ENCODE measurements at regions not wholly inside any gene's neighbourhood (a gene's known extent, or its start where the extent isn't known, plus 50 kb on each side); places are given as distances from the start of the nearest gene placed in this dataset.
"Not testable (repeated sequence)": the region's sequence is repeated elsewhere in the genome, so short reads cannot be mapped to it uniquely, and the experiment has no call there.

DNA sequence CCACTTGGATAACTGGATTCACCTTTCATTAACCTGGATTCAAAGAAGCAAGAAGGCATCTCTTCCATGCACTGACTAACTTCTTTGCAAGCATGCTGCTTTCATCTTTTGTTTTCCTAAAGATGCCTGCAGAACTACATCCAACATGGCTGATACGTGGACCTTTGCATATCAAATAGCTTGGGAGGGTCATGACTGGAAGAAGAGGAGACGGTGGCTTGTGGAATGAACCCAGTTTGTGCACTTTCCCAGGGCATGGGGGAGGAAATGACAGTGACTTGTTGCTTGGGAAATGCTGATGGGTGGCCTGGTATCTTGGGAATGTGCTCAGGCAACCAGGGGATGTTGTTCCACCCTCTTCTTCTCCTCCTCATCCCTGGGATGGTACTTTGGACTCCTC is 133.4 kb downstream of the TRIM43 start:
- H2AK5ac ChIP-seq (ENCODE audit: low read depth, low read length), result not testable (repeated sequence)

DNA sequence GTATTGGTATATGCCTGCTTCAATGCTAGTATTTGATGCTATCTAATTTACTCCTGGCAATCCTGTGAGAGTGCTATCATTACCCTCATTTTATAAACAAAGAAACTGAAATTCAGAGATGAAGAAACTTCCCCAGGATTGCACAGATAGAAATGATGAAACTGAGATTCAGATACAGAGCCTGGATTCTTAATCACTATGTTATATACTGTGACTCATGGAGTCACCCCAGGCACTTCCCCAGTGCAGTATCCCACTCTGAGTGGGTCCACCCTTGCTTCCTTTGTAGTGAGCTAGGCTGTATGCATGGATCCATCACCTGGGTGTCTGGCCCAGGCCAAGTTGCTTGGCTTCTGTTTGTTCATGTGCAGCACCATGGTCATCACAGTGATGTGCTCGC is 133.9 kb downstream of the TRIM43 start:
- H3K4me1 ChIP-seq (ENCODE audit: control insufficient read depth in 2 of 2, insufficient read depth in 1 of 2, low read depth in 1 of 2, low read length in 2 of 2); H3K18ac ChIP-seq (ENCODE audit: low read length); H2BK12ac ChIP-seq (ENCODE audit: low read length); H2BK120ac ChIP-seq (ENCODE audit: low read depth, low read length); H4K8ac ChIP-seq (ENCODE audit: low read depth, low read length); DNase-seq (ENCODE audit: low spot score); H3K9me3 ChIP-seq (replicated peaks in 1 of 2; ENCODE audit: control insufficient read depth in 2 of 2, insufficient read depth in 1 of 2, low read depth in 1 of 2, low read length in 2 of 2); H2BK5ac ChIP-seq (ENCODE audit: low read length); H3K23ac ChIP-seq (ENCODE audit: low read depth, low read length, poor library complexity); H3K14ac ChIP-seq (ENCODE audit: low read length); H2BK15ac ChIP-seq (ENCODE audit: low read length); H3K27me3 ChIP-seq (ENCODE audit: control insufficient read depth in 3 of 3, insufficient read depth in 3 of 3, low read depth in 1 of 3, low read length in 3 of 3); H3K9ac ChIP-seq (ENCODE audit: low read depth, low read length, poor library complexity); H4K91ac ChIP-seq (ENCODE audit: low read depth, low read length, poor library complexity); H3K27ac ChIP-seq (replicated peaks; ENCODE audit: low read length); H3K79me1 ChIP-seq (ENCODE audit: low read depth, low read length); H3K4me3 ChIP-seq (ENCODE audit: low read length in 2 of 2); H3K4ac ChIP-seq (ENCODE audit: low read length); H2AK5ac ChIP-seq (ENCODE audit: low read depth, low read length); H3K4me2 ChIP-seq (ENCODE audit: insufficient read depth, low read length, poor library complexity, severe bottlenecking); H3K36me3 ChIP-seq (replicated peaks in 1 of 2; ENCODE audit: control insufficient read depth in 2 of 2, insufficient read depth in 2 of 2, low read length in 2 of 2); H2AFZ ChIP-seq (ENCODE audit: low read length): not testable (repeated sequence)
- WGBS, 2 donors (ENCODE audit: extremely low coverage in 2 of 2, insufficient read length in 2 of 2, insufficient replicate concordance in 1 of 2), result no CpG with 5 or more reads among the region's 1 CpG

More for the DNA sequence above, 133.4 kb downstream of the TRIM43 start:
- H3K23ac ChIP-seq (ENCODE audit: low read depth, low read length, poor library complexity); H3K18ac ChIP-seq (ENCODE audit: low read length); H3K27me3 ChIP-seq (ENCODE audit: control insufficient read depth in 3 of 3, insufficient read depth in 3 of 3, low read depth in 1 of 3, low read length in 3 of 3); H3K4me2 ChIP-seq (ENCODE audit: insufficient read depth, low read length, poor library complexity, severe bottlenecking); H3K79me1 ChIP-seq (ENCODE audit: low read depth, low read length); H3K36me3 ChIP-seq (replicated peaks in 1 of 2; ENCODE audit: control insufficient read depth in 2 of 2, insufficient read depth in 2 of 2, low read length in 2 of 2); H2AFZ ChIP-seq (ENCODE audit: low read length); H4K8ac ChIP-seq (ENCODE audit: low read depth, low read length); H3K4me3 ChIP-seq (ENCODE audit: low read length in 2 of 2); H3K27ac ChIP-seq (replicated peaks; ENCODE audit: low read length); H3K9me3 ChIP-seq (replicated peaks in 1 of 2; ENCODE audit: control insufficient read depth in 2 of 2, insufficient read depth in 1 of 2, low read depth in 1 of 2, low read length in 2 of 2); H2BK120ac ChIP-seq (ENCODE audit: low read depth, low read length); H2BK12ac ChIP-seq (ENCODE audit: low read length); H3K4ac ChIP-seq (ENCODE audit: low read length); DNase-seq (ENCODE audit: low spot score); H3K4me1 ChIP-seq (ENCODE audit: control insufficient read depth in 2 of 2, insufficient read depth in 1 of 2, low read depth in 1 of 2, low read length in 2 of 2); H3K14ac ChIP-seq (ENCODE audit: low read length); H4K91ac ChIP-seq (ENCODE audit: low read depth, low read length, poor library complexity); H3K9ac ChIP-seq (ENCODE audit: low read depth, low read length, poor library complexity); H2BK15ac ChIP-seq (ENCODE audit: low read length); H2BK5ac ChIP-seq (ENCODE audit: low read length): not testable (repeated sequence)
- no CpG with 5 or more reads among the region's 2 CpGs for WGBS, 2 donors (ENCODE audit: extremely low coverage in 2 of 2, insufficient read length in 2 of 2, insufficient replicate concordance in 1 of 2)

DNA sequence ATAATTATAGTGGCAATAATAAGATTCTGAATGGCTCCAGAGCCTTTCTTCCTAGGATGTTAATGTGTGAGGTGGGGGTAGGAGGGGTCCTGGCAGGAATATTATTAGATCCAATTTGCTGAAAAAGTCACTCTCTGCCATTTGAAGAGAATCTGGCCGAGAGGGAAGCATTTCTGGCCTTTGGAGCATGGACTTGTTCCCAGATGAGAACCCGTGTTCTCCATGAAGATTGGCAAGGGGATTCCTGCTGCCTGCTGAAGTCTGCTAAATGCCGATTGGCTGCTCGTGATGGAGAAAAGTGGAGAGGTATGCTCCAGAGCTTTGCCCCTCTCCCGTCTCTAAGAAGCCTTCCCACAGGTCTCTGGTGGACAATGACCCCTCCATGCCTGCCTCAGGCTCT is 135.6 kb downstream of the TRIM43 start:
- H3K79me1 ChIP-seq (ENCODE audit: low read depth, low read length); H3K23ac ChIP-seq (ENCODE audit: low read depth, low read length, poor library complexity); H3K9me3 ChIP-seq (replicated peaks in 1 of 2; ENCODE audit: control insufficient read depth in 2 of 2, insufficient read depth in 1 of 2, low read depth in 1 of 2, low read length in 2 of 2); H3K4me2 ChIP-seq (ENCODE audit: insufficient read depth, low read length, poor library complexity, severe bottlenecking); H2BK5ac ChIP-seq (ENCODE audit: low read length); DNase-seq (ENCODE audit: low spot score); H4K91ac ChIP-seq (ENCODE audit: low read depth, low read length, poor library complexity); H3K4me3 ChIP-seq (ENCODE audit: low read length in 2 of 2); H3K9ac ChIP-seq (ENCODE audit: low read depth, low read length, poor library complexity); H3K27ac ChIP-seq (replicated peaks; ENCODE audit: low read length); H2BK12ac ChIP-seq (ENCODE audit: low read length); H3K14ac ChIP-seq (ENCODE audit: low read length); H3K4ac ChIP-seq (ENCODE audit: low read length); H3K36me3 ChIP-seq (replicated peaks in 1 of 2; ENCODE audit: control insufficient read depth in 2 of 2, insufficient read depth in 2 of 2, low read length in 2 of 2); H2AFZ ChIP-seq (ENCODE audit: low read length); H2AK5ac ChIP-seq (ENCODE audit: low read depth, low read length); H2BK120ac ChIP-seq (ENCODE audit: low read depth, low read length); H3K27me3 ChIP-seq (ENCODE audit: control insufficient read depth in 3 of 3, insufficient read depth in 3 of 3, low read depth in 1 of 3, low read length in 3 of 3); H3K18ac ChIP-seq (ENCODE audit: low read length); H3K4me1 ChIP-seq (ENCODE audit: control insufficient read depth in 2 of 2, insufficient read depth in 1 of 2, low read depth in 1 of 2, low read length in 2 of 2); H4K8ac ChIP-seq (ENCODE audit: low read depth, low read length); H2BK15ac ChIP-seq (ENCODE audit: low read length): not testable (repeated sequence)
- WGBS, 2 donors (ENCODE audit: extremely low coverage in 2 of 2, insufficient read length in 2 of 2, insufficient replicate concordance in 1 of 2), result no CpG with 5 or more reads among the region's 5 CpGs

DNA sequence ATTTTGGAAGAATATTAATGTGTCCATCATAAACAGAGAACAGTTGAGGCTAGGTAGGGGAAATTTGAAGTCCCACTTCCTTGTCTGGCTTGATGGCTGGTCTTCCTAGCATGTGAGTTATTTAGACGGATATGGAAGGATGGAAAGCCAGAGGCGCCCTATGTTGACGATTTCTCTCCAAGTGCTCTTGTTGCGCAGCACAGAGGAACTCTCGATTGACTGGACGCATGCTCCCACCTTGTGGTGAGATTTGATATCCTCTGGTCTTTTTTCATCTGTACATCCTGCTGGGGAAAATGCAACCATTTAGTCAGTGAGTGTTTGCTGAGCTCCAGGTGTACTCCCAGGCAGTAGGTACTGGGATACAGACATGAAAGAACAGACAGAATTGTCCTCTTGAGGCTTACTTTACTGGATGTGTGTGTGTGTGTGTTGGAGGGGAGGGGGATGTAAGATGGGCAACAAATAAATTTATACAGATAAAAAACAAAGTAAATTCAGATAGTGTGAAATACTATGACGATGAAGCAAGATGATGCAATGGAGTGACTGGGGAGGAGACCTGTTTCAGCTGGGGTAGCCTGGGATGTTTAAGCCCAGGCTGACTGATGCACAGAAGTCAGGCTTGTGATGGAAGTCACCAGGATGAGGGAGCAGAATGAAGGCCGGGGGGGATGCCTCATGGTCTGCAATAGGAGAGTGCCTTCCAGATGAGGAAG is 137.2 kb downstream of the TRIM43 start:
- H3K18ac ChIP-seq (ENCODE audit: low read length), result no peak overlapping the region
- no peak overlapping the region for H3K9ac ChIP-seq (ENCODE audit: low read depth, low read length, poor library complexity)
- H3K27ac ChIP-seq (replicated peaks; ENCODE audit: low read length), result no peak overlapping the region
- no peak overlapping the region for H4K8ac ChIP-seq (ENCODE audit: low read depth, low read length)
- H2BK120ac ChIP-seq (ENCODE audit: low read depth, low read length), result no peak overlapping the region
- H2BK5ac ChIP-seq (ENCODE audit: low read length), result no peak overlapping the region
- H4K91ac ChIP-seq (ENCODE audit: low read depth, low read length, poor library complexity), result no peak overlapping the region
- no peak overlapping the region for H2AK5ac ChIP-seq (ENCODE audit: low read depth, low read length)
- no peak overlapping the region for H2BK15ac ChIP-seq (ENCODE audit: low read length)
- H3K27me3 ChIP-seq (ENCODE audit: control insufficient read depth in 3 of 3, insufficient read depth in 3 of 3, low read depth in 1 of 3, low read length in 3 of 3), result no peaks in the 10 kb centered on the region
- H2BK12ac ChIP-seq (ENCODE audit: low read length), result no peak overlapping the region
- WGBS, 2 donors (ENCODE audit: extremely low coverage in 2 of 2, insufficient read length in 2 of 2, insufficient replicate concordance in 1 of 2), result no CpG with 5 or more reads among the region's 8 CpGs
- H3K79me1 ChIP-seq (ENCODE audit: low read depth, low read length), result no peaks in the 10 kb centered on the region
- H3K4ac ChIP-seq (ENCODE audit: low read length), result no peak overlapping the region
- H3K36me3 ChIP-seq (replicated peaks in 1 of 2; ENCODE audit: control insufficient read depth in 2 of 2, insufficient read depth in 2 of 2, low read length in 2 of 2), result no peaks in the 10 kb centered on the region
- no peaks in the 10 kb centered on the region for H3K4me1 ChIP-seq (ENCODE audit: control insufficient read depth in 2 of 2, insufficient read depth in 1 of 2, low read depth in 1 of 2, low read length in 2 of 2)
- peak; percentile 53 for DNase-seq (ENCODE audit: low spot score)
- peak overlapping the region; percentile 74 for H2AFZ ChIP-seq (ENCODE audit: low read length)
- no peak overlapping the region for H3K4me3 ChIP-seq (ENCODE audit: low read length in 2 of 2)
- H3K9me3 ChIP-seq (replicated peaks in 1 of 2; ENCODE audit: control insufficient read depth in 2 of 2, insufficient read depth in 1 of 2, low read depth in 1 of 2, low read length in 2 of 2), result no peaks in the 10 kb centered on the region
- no peak overlapping the region for H3K4me2 ChIP-seq (ENCODE audit: insufficient read depth, low read length, poor library complexity, severe bottlenecking)
- no peak overlapping the region for H3K14ac ChIP-seq (ENCODE audit: low read length)
- no peak overlapping the region for H3K23ac ChIP-seq (ENCODE audit: low read depth, low read length, poor library complexity)
